ENCODE measurements at regions not wholly inside any gene's neighbourhood (a gene's known extent, or its start where the extent isn't known, plus 50 kb on each side); places are given as distances from the start of the nearest gene placed in this dataset.

DNA sequence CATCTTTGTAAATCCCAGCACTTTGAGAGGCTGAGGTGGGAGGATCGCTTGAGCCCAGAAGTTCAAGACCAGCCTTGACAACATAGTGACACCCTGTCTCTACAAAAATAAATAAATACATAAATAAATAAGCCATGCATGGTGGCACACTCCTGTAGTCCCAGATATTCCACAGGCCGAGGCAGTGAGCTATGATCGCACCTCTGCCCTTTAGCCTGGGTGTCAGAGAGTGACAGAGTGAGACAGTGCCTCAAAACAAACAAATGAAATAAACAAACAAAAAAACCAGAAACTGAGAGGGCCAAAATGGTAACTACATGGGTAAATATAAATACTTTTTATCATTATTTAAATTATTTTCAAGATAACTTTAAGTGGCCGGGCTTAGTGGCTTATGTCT is 445.4 kb downstream of the ZIC1 start:
- intact Hi-C loops (cut with micrococcal nuclease), result no loop called here
- H3K9me3 Mint-ChIP-seq, result no peaks in the 10 kb centered on the region
- no peak overlapping the region for H3K4me3 Mint-ChIP-seq
- no peak overlapping the region for H3K27ac Mint-ChIP-seq
- H3K4me1 Mint-ChIP-seq (ENCODE audit: low read depth), result no peaks in the 10 kb centered on the region
- H3K27me3 Mint-ChIP-seq (ENCODE audit: insufficient read depth), result no peaks in the 10 kb centered on the region
- no peaks in the 10 kb centered on the region for H3K36me3 Mint-ChIP-seq (ENCODE audit: low read depth)
- no peak for DNase-seq (ENCODE audit: low spot score)

DNA sequence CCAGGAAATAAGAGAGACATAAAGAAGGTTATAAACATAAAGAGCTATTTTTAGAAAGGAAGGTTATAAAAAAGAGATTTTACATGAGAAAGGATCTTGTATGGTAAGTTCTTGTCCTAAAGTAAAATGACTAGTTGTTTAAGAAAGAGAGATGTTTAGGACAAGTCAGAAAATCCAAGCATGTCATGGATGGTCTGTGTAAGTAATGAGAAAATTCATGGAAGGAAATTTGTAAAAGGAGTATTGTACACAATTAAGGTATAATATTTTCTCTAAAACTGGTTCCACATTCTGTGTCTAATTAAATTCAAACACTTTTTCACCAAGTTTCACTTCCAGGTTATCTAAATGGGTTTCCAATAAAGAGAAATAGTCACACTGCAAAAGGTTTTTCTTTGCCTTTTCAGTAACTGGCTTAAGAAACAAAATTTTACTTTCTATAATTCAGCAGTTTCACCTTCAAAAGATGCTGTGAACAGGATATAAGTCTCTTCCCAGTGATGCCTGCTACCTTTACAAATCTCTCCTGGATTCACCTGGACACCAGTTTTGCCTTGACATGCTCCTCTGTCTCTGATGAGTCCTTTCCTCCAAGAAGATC is 455.7 kb downstream of the ZIC1 start:
- intact Hi-C loops (cut with micrococcal nuclease), result no loop called here
- DNase-seq (ENCODE audit: low spot score), result no peak
- Mint-ChIP-seq H3K27ac (no peak overlapping the region), H3K27me3 (ENCODE audit: insufficient read depth) (no peaks in the 10 kb centered on the region), H3K36me3 (ENCODE audit: low read depth) (no peaks in the 10 kb centered on the region), H3K4me1 (ENCODE audit: low read depth) (no peaks in the 10 kb centered on the region), H3K4me3 (no peak overlapping the region), H3K9me3 (peaks cover 18% of the 10 kb centered on the region)

DNA sequence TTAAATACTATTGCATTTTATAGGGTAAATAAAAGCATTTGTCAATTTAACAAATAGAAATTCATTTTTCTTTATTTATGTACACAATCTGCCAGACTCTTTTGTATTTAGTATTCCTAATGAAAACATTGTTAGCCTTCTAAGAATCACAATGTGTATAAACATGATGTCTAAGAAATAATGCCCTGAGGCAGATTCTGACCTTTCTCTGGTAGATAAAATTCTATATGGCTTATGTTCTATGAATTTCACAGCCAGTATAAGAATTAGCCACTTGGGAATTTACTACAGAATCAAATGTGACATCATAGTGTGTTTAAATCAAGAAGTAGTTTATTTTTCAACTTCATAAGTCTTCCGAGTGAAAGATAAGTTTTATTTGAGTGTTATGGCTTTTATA is 457.4 kb downstream of the ZIC1 start:
- H3K4me3 Mint-ChIP-seq, result no peak overlapping the region
- H3K27me3 Mint-ChIP-seq (ENCODE audit: insufficient read depth), result no peaks in the 10 kb centered on the region
- H3K4me1 Mint-ChIP-seq (ENCODE audit: low read depth), result no peaks in the 10 kb centered on the region
- H3K36me3 Mint-ChIP-seq (ENCODE audit: low read depth), result no peaks in the 10 kb centered on the region
- no peak overlapping the region for H3K27ac Mint-ChIP-seq
- intact Hi-C loops (cut with micrococcal nuclease), result no loop called here
- no peak for DNase-seq (ENCODE audit: low spot score)
- H3K9me3 Mint-ChIP-seq, result peaks cover 18% of the 10 kb centered on the region

DNA sequence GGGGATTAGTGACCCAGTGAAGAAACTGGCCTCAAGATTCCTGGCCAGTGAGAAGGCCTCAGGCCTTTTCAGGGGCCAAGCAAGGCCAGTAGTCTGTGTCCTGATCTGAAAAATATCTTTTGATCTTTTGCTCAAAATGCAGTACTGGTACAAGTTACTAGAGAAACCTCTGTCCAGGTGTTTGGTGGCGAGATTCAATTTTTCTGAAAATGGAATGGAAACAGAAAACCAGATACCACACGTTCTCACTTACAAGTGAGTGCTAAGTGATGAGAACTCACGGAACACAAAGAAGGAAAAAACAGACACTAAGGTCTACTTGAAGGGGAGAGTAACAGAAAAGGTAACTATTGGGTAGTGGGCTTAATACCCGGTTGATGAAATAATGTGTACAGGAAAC is 463.4 kb downstream of the ZIC1 start:
- Mint-ChIP-seq H3K27ac (no peak overlapping the region), H3K4me1 (ENCODE audit: low read depth) (no peaks in the 10 kb centered on the region), H3K9me3 (peaks cover 6% of the 10 kb centered on the region), H3K27me3 (ENCODE audit: insufficient read depth) (no peaks in the 10 kb centered on the region), H3K36me3 (ENCODE audit: low read depth) (no peaks in the 10 kb centered on the region), H3K4me3 (no peak overlapping the region)
- no peak for DNase-seq (ENCODE audit: low spot score)
- intact Hi-C loops (cut with micrococcal nuclease), result no loop called here

DNA sequence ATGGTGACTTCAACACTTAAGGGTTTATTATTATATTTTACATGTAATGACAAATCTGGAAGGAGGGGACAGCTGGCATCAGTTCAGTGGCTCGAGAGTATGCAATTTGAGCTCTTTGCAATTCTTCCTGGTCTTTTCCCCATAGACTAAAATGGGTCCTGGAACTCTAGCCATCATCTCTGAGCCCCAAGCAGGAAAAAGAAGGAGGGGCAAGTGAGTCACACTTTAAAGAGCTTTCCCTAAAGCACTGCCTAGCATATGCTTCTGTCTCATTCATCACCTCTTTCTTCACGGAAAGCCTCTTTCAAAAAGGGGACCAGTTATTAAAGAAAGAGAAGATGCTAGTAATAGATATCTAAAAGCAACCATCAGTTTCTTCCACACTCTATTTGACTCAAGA is 466.3 kb downstream of the ZIC1 start:
- Mint-ChIP-seq H3K36me3 (ENCODE audit: low read depth) (no peaks in the 10 kb centered on the region), H3K27ac (no peak overlapping the region), H3K27me3 (ENCODE audit: insufficient read depth) (no peaks in the 10 kb centered on the region), H3K4me1 (ENCODE audit: low read depth) (no peaks in the 10 kb centered on the region), H3K9me3 (peaks cover 8% of the 10 kb centered on the region), H3K4me3 (no peak overlapping the region)
- intact Hi-C loops (cut with micrococcal nuclease), result no loop called here
- no peak for DNase-seq (ENCODE audit: low spot score)

DNA sequence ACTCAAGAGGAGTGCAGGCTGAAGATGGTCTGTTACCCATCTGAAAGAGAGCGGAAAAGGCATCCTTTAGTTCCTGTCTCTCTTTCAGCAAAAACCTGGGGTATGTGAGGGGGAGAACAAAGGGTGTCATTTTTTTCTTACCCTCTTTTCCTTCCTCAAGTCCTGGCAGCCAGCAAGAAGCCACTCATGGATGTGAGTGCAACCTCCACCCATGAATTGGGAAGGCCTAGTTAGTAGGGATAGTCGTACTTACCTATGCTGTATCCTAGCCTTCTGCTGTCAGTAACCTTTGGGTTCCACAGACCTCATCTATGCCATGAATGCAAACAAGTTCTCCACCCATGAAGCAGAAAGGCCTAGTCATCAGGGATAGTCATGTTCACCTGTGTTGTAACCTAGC is 472.8 kb downstream of the ZIC1 start:
- Mint-ChIP-seq H3K36me3 (ENCODE audit: low read depth) (no peaks in the 10 kb centered on the region), H3K27me3 (ENCODE audit: insufficient read depth) (no peaks in the 10 kb centered on the region), H3K27ac (no peak overlapping the region), H3K4me3 (no peak overlapping the region), H3K4me1 (ENCODE audit: low read depth) (no peaks in the 10 kb centered on the region), H3K9me3 (peaks cover 5% of the 10 kb centered on the region)
- intact Hi-C loops (cut with micrococcal nuclease), result no loop called here
- DNase-seq (ENCODE audit: low spot score), result no peak

DNA sequence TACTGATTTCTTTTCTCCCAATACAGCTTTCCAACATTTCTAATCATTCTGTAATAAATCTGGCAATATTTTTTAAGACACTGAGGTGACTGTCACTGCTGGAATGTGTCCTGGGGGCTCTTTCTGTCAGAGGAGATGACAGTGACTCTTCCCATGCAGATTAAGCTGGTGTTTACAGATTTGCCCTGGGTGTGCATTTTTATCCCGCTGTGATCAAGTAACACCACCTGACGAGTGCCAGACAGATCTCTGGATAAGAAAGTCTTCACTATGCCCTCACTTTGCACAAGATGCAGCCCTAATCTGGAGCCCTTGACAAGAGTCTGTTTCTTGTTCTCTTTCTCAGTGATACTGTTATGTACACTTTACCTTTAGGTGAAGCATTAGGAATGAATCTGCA is 477.7 kb downstream of the ZIC1 start:
- Mint-ChIP-seq H3K36me3 (ENCODE audit: low read depth) (no peaks in the 10 kb centered on the region), H3K4me3 (no peak overlapping the region), H3K27me3 (ENCODE audit: insufficient read depth) (no peaks in the 10 kb centered on the region), H3K27ac (no peak overlapping the region), H3K9me3 (peaks cover 5% of the 10 kb centered on the region), H3K4me1 (ENCODE audit: low read depth) (no peaks in the 10 kb centered on the region)
- DNase-seq (ENCODE audit: low spot score), result no peak
- intact Hi-C loops (cut with micrococcal nuclease), result no loop called here

DNA sequence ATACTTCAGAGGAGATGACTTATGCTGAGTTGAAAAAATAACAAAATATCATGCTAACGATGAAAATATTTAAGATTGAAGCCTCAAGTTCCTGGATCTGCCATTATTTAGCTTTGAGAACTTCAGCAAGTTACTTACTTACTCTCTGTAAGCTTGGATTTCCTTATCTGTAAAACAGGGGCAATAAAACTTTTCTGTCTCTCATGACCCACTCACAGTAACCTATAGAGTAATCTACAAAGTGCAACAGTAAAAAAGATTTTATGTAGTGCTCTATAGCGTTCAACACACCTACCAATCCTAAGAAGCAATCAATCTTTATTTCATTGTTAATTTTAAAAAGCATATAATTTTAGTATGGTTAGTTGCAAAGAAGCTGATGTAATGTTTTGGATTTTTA is 478.6 kb downstream of the ZIC1 start:
- no peaks in the 10 kb centered on the region for H3K27me3 Mint-ChIP-seq (ENCODE audit: insufficient read depth)
- no peaks in the 10 kb centered on the region for H3K4me1 Mint-ChIP-seq (ENCODE audit: low read depth)
- intact Hi-C loops (cut with micrococcal nuclease), result no loop called here
- H3K9me3 Mint-ChIP-seq, result peaks cover 5% of the 10 kb centered on the region
- H3K4me3 Mint-ChIP-seq, result no peak overlapping the region
- no peaks in the 10 kb centered on the region for H3K36me3 Mint-ChIP-seq (ENCODE audit: low read depth)
- H3K27ac Mint-ChIP-seq, result no peak overlapping the region
- DNase-seq (ENCODE audit: low spot score), result no peak

DNA sequence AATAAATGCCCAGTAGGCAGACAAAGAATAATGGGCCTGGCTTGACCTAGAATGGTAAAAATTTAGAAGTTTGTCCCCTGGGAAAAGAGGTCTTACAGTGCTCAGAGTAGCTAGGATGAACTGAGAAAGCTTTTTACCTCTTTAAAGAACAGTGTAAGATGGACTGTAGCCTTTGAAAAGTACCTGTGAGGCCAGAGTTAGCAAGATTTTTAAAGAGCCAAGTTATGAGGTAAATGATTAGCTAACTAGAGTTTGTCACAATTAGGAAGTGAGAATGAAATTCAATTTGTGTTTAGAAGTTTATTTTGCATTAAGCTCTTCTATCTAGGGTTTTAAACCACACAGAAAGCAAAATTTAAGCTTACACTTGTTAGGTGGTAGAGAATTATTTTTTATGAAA is 480.9 kb downstream of the ZIC1 start:
- H3K27me3 Mint-ChIP-seq (ENCODE audit: insufficient read depth), result no peaks in the 10 kb centered on the region
- H3K27ac Mint-ChIP-seq, result no peak overlapping the region
- intact Hi-C loops (cut with micrococcal nuclease), result no loop called here
- no peak for DNase-seq (ENCODE audit: low spot score)
- no peaks in the 10 kb centered on the region for H3K36me3 Mint-ChIP-seq (ENCODE audit: low read depth)
- no peaks in the 10 kb centered on the region for H3K4me1 Mint-ChIP-seq (ENCODE audit: low read depth)
- peaks cover 5% of the 10 kb centered on the region for H3K9me3 Mint-ChIP-seq
- no peak overlapping the region for H3K4me3 Mint-ChIP-seq

DNA sequence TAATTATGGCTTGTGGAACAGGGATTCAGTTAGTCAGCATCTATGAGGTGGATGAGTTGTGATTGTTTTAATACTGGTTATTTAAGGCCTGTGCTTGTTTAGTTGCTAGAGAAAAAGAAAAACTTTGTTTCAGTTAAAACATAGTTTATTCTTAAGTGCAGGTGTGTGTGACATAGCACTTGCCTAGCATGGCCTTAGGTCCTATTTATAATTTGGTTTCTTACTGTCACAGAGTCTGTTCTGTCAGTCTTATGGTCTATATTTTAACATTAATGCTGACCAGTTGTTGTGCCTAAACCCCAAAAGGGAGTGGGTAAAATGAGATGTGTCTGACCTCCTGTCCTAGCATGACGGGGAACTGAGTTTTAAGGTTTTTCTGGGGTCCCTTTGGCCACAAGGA is 486.3 kb downstream of the ZIC1 start:
- H3K27ac Mint-ChIP-seq, result no peak overlapping the region
- H3K4me1 Mint-ChIP-seq (ENCODE audit: low read depth), result no peaks in the 10 kb centered on the region
- H3K9me3 Mint-ChIP-seq, result peaks cover 3% of the 10 kb centered on the region
- no peak for DNase-seq (ENCODE audit: low spot score)
- intact Hi-C loops (cut with micrococcal nuclease), result no loop called here
- no peaks in the 10 kb centered on the region for H3K36me3 Mint-ChIP-seq (ENCODE audit: low read depth)
- no peak overlapping the region for H3K4me3 Mint-ChIP-seq
- H3K27me3 Mint-ChIP-seq (ENCODE audit: insufficient read depth), result no peaks in the 10 kb centered on the region

DNA sequence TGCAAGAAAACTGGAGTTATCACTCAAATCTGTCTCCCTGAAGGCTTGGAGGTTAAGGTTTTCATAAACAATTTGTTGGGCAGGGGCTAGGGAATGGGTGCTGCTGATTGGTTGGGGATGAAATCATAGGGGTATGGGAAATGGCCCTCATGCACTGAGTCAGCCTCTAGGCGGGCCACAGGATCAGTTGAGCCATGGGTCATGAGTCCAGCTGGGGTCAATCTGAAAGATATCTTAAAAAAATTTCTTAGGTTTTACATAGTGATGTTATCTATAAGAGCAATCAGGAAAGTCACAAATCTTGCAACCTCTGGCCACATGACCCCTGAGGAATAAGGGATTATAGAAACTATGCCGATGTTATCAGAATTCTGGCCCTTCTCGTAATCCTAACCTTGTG is 491.7 kb downstream of the ZIC1 start:
- H3K4me3 Mint-ChIP-seq, result no peak overlapping the region
- no peak overlapping the region for H3K27ac Mint-ChIP-seq
- H3K36me3 Mint-ChIP-seq (ENCODE audit: low read depth), result no peaks in the 10 kb centered on the region
- H3K27me3 Mint-ChIP-seq (ENCODE audit: insufficient read depth), result no peaks in the 10 kb centered on the region
- no peaks in the 10 kb centered on the region for H3K9me3 Mint-ChIP-seq
- no peak for DNase-seq (ENCODE audit: low spot score)
- intact Hi-C loops (cut with micrococcal nuclease), result no loop called here
- H3K4me1 Mint-ChIP-seq (ENCODE audit: low read depth), result no peaks in the 10 kb centered on the region

DNA sequence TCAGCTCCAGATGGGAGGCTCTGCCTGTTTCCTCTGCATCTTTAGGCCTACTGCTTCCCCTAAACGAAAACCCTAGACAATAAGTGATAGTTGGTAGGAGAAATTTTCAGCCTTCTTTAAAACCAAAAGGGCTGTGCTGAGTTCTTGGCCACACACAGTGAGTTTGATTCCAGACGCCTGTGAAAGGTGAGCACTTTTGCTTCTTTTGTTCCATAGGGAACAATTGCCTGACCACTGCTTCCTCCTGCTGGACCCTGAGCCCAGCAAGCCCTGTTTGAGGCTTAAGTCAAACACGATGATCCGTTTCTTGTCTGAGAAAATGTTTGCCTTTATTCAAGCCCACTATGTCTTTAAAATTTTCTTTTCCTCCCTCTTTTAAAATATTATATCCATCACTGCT is 493.9 kb downstream of the ZIC1 start:
- Mint-ChIP-seq H3K9me3 (no peaks in the 10 kb centered on the region), H3K27ac (no peak overlapping the region), H3K4me3 (no peak overlapping the region), H3K4me1 (ENCODE audit: low read depth) (no peaks in the 10 kb centered on the region), H3K27me3 (ENCODE audit: insufficient read depth) (no peaks in the 10 kb centered on the region), H3K36me3 (ENCODE audit: low read depth) (no peaks in the 10 kb centered on the region)
- no peak for DNase-seq (ENCODE audit: low spot score)
- intact Hi-C loops (cut with micrococcal nuclease), result no loop called here

DNA sequence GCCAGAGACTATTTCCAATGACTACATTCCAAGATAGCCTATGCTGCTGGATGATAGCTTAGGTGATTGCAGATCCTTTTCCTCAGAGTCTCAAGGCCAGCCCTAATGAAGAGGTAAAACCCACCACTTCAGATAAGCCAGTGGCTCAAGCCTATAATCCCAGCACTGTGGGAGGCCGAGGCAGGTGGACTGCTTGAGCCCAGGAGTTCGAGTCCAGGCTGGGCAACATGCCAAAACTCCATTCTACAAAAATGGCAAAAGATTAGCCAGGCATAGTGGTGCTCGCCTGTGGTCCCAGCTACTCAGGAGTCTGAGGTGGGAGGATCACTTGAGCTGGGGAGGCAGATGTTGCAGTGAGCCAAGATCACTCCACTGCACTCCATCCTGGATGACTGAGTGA is 495.3 kb downstream of the ZIC1 start:
- Mint-ChIP-seq H3K27ac (no peak overlapping the region), H3K9me3 (no peaks in the 10 kb centered on the region), H3K36me3 (ENCODE audit: low read depth) (no peaks in the 10 kb centered on the region), H3K4me3 (no peak overlapping the region), H3K4me1 (ENCODE audit: low read depth) (no peaks in the 10 kb centered on the region), H3K27me3 (ENCODE audit: insufficient read depth) (no peaks in the 10 kb centered on the region)
- DNase-seq (ENCODE audit: low spot score), result no peak
- intact Hi-C loops (cut with micrococcal nuclease), result no loop called here

DNA sequence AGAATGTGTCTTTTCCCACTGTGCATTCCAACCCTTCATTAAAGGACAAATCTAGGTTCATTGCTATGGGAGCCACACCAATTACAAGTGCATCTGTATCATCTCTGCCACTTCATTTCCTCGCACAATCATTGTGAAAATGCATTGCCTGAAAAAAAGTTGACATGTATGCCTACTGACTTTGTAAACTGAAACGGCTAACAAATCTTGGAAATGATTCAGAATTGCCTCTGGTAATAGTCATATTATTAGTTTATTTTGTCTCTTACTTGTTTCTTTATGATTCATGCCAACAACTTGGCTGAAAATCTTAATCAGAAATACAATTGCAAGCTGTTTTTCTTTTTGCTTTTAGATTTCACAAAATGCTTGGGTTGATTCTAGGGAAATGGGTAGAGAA is 497.1 kb downstream of the ZIC1 start:
- no peak overlapping the region for H3K27ac Mint-ChIP-seq
- no peaks in the 10 kb centered on the region for H3K4me1 Mint-ChIP-seq (ENCODE audit: low read depth)
- H3K4me3 Mint-ChIP-seq, result no peak overlapping the region
- H3K36me3 Mint-ChIP-seq (ENCODE audit: low read depth), result no peaks in the 10 kb centered on the region
- no peak for DNase-seq (ENCODE audit: low spot score)
- H3K9me3 Mint-ChIP-seq, result no peaks in the 10 kb centered on the region
- intact Hi-C loops (cut with micrococcal nuclease), result no loop called here
- H3K27me3 Mint-ChIP-seq (ENCODE audit: insufficient read depth), result no peaks in the 10 kb centered on the region
